Adipocyte (in vitro differentiated cells): ENCODE measurements at regions not wholly inside any gene's neighbourhood (a gene's known extent, or its start where the extent isn't known, plus 50 kb on each side); places are given as distances from the start of the nearest gene placed in this dataset.

Experiments used
- DNase-seq: peaks from one replicate; pipeline ENCODE4 v3.0.0-alpha.2; 2015; ENCODE audit warnings: low read depth
- H3K27me3 ChIP-seq: replicated peaks from 2 replicates; pipeline ENCODE4 v1.7.0; 2013; ENCODE audit warnings: mild to moderate bottlenecking, low read length, moderate library complexity; ENCODE audit not compliant: control insufficient read depth, insufficient read depth
- H3K36me3 ChIP-seq: 2 replicates; pipeline ENCODE4 v1.7.0; 2013; ENCODE audit warnings: low read length, mild to moderate bottlenecking, moderate library complexity; ENCODE audit not compliant: control insufficient read depth, insufficient read depth, severe bottlenecking
- H3K4me1 ChIP-seq: 2 replicates; pipeline ENCODE4 v1.7.0; 2013; ENCODE audit warnings: mild to moderate bottlenecking, low read length, moderate library complexity; ENCODE audit not compliant: control insufficient read depth, insufficient read depth
- H3K4me3 ChIP-seq: 2 replicates; pipeline ENCODE4 v1.7.0; 2013; ENCODE audit warnings: mild to moderate bottlenecking, low read length, moderate library complexity
- H3K9ac ChIP-seq: 2 replicates; pipeline ENCODE4 v1.7.0; 2013; ENCODE audit warnings: mild to moderate bottlenecking, low read length, moderate library complexity
- H3K9me3 ChIP-seq: 2 replicates; pipeline ENCODE4 v1.7.0; 2013; ENCODE audit warnings: mild to moderate bottlenecking, low read length, moderate library complexity; ENCODE audit not compliant: control insufficient read depth

- no peaks in the 10 kb centered on the region for H3K36me3 ChIP-seq
- H3K4me3 ChIP-seq = no peak overlapping the region
- no peak for DNase-seq
- no peaks in the 10 kb centered on the region for H3K27me3 ChIP-seq
- no peaks in the 10 kb centered on the region for H3K9me3 ChIP-seq
- H3K4me1 ChIP-seq = peaks cover 4% of the 10 kb centered on the region
- no peak overlapping the region for H3K9ac ChIP-seq
Measured at GRCh38 chr7:121560267-121560990, 164.3 kb upstream of the FAM3C start.

GRCh38 chr7:121558288-121558687, 162.2 kb upstream of the FAM3C start:
- DNase-seq = no peak
- Histone ChIP-seq H3K36me3 (no peaks in the 10 kb centered on the region), H3K27me3 (no peaks in the 10 kb centered on the region), H3K9me3 (no peaks in the 10 kb centered on the region), H3K9ac (no peak overlapping the region), H3K4me1 (peaks cover 4% of the 10 kb centered on the region), H3K4me3 (no peak overlapping the region)

- H3K4me3 ChIP-seq = no peak overlapping the region
- no peak overlapping the region for H3K9ac ChIP-seq
- no peaks in the 10 kb centered on the region for H3K36me3 ChIP-seq
Measured at GRCh38 chr7:121557034-121557892, 161.2 kb upstream of the FAM3C start.

GRCh38 chr7:121555558-121555957, 159.4 kb upstream of the FAM3C start:
- Histone ChIP-seq H3K9me3 (no peaks in the 10 kb centered on the region), H3K9ac (no peak overlapping the region), H3K27me3 (no peaks in the 10 kb centered on the region), H3K4me3 (no peak overlapping the region), H3K36me3 (no peaks in the 10 kb centered on the region), H3K4me1 (no peaks in the 10 kb centered on the region)
- DNase-seq = no peak

More at GRCh38 chr7:121557034-121557892, 161.2 kb upstream of the FAM3C start:
- no peak for DNase-seq
- no peaks in the 10 kb centered on the region for H3K9me3 ChIP-seq
- no peaks in the 10 kb centered on the region for H3K27me3 ChIP-seq
- H3K4me1 ChIP-seq = no peaks in the 10 kb centered on the region

- Histone ChIP-seq H3K9me3 (peaks cover 4% of the 10 kb centered on the region), H3K36me3 (no peaks in the 10 kb centered on the region), H3K27me3 (no peaks in the 10 kb centered on the region), H3K9ac (peak overlapping the region; percentile 45), H3K4me3 (no peak overlapping the region), H3K4me1 (peaks cover 27% of the 10 kb centered on the region)
- peak; percentile 90 for DNase-seq
Measured at GRCh38 chr7:121547544-121548092, 151.5 kb upstream of the FAM3C start.

GRCh38 chr7:121546632-121547543, 150.8 kb upstream of the FAM3C start:
- Histone ChIP-seq H3K9ac (peak overlapping the region; percentile 45), H3K36me3 (no peaks in the 10 kb centered on the region), H3K27me3 (no peaks in the 10 kb centered on the region), H3K9me3 (peaks cover 4% of the 10 kb centered on the region), H3K4me3 (no peak overlapping the region), H3K4me1 (peaks cover 27% of the 10 kb centered on the region)
- DNase-seq = peak; percentile 40

- Histone ChIP-seq H3K9ac (peak overlapping the region; percentile 35), H3K36me3 (no peaks in the 10 kb centered on the region), H3K4me3 (no peak overlapping the region), H3K9me3 (peaks cover 4% of the 10 kb centered on the region), H3K4me1 (peaks cover 27% of the 10 kb centered on the region), H3K27me3 (no peaks in the 10 kb centered on the region)
- DNase-seq = no peak
Measured at GRCh38 chr7:121545418-121545817, 149.3 kb upstream of the FAM3C start.

- H3K27me3 ChIP-seq = no peaks in the 10 kb centered on the region
- H3K9me3 ChIP-seq = peaks cover 4% of the 10 kb centered on the region
- peak overlapping the region; percentile 45 for H3K9ac ChIP-seq
- H3K4me3 ChIP-seq = no peak overlapping the region
- peaks cover 27% of the 10 kb centered on the region for H3K4me1 ChIP-seq
- no peaks in the 10 kb centered on the region for H3K36me3 ChIP-seq
- peak; percentile 84 for DNase-seq
Measured at GRCh38 chr7:121544726-121545125, 148.6 kb upstream of the FAM3C start.

- H3K9me3 ChIP-seq = peaks cover 4% of the 10 kb centered on the region
- H3K4me1 ChIP-seq = peaks cover 27% of the 10 kb centered on the region
- no peak for DNase-seq
- peak overlapping the region; percentile 45 for H3K9ac ChIP-seq
- no peak overlapping the region for H3K4me3 ChIP-seq
- H3K36me3 ChIP-seq = no peaks in the 10 kb centered on the region
- H3K27me3 ChIP-seq = no peaks in the 10 kb centered on the region
Measured at GRCh38 chr7:121544238-121544637, 148.1 kb upstream of the FAM3C start.

- no peak overlapping the region for H3K9ac ChIP-seq
- peaks cover 4% of the 10 kb centered on the region for H3K9me3 ChIP-seq
- DNase-seq = no peak
- no peaks in the 10 kb centered on the region for H3K36me3 ChIP-seq
- peaks cover 29% of the 10 kb centered on the region for H3K4me1 ChIP-seq
- H3K27me3 ChIP-seq = no peaks in the 10 kb centered on the region
- H3K4me3 ChIP-seq = no peak overlapping the region
Measured at GRCh38 chr7:121541457-121541856, 145.3 kb upstream of the FAM3C start.
